WTC11 (cell line): ENCODE measurements at regions not wholly inside any gene's neighbourhood (a gene's known extent, or its start where the extent isn't known, plus 50 kb on each side); places are given as distances from the start of the nearest gene placed in this dataset.

Experiments used
- ATAC-seq: fragments of 200-7000 bp; cut with Tn5 transposase; 2 replicates; pipeline ENCODE4 v1.10.0; 2021; ENCODE audit warnings: mild to moderate bottlenecking, moderate library complexity
- CTCF ChIA-PET: fragments of 300-600 bp; sonication (Branson Sonifier 250); formaldehyde crosslinking; loops from one replicate; lab custom pipeline; 2021; ENCODE audit warnings: antibody characterized with exemption; lab: Charles Lee
- POLR2A ChIA-PET: fragments of 350-600 bp; sonication (Branson Sonifier 250); formaldehyde crosslinking; loops from one replicate; lab custom pipeline; 2021; ENCODE audit warnings: antibody characterized with exemption; lab: Charles Lee
- DNase-seq: peaks from one replicate; pipeline ENCODE4 v3.0.0; 2021; ENCODE audit warnings: low spot score
- H3K27ac Mint-ChIP-seq: 2 replicates; pipeline ENCODE4 v1.8.0; 2021; ENCODE audit warnings: mixed read lengths
- H3K27me3 Mint-ChIP-seq: 2 replicates; pipeline ENCODE4 v1.8.0; 2021; ENCODE audit warnings: low read depth, mild to moderate bottlenecking, moderate library complexity, mixed read lengths
- H3K36me3 Mint-ChIP-seq: 2 replicates; pipeline ENCODE4 v1.8.0; 2021; ENCODE audit warnings: mixed read lengths
- H3K4me1 Mint-ChIP-seq: 2 replicates; pipeline ENCODE4 v1.8.0; 2022; ENCODE audit warnings: mixed read lengths
- H3K4me3 Mint-ChIP-seq: 2 replicates; pipeline ENCODE4 v1.8.0; 2021; ENCODE audit warnings: mild to moderate bottlenecking, moderate library complexity, mixed read lengths
- H3K9me3 Mint-ChIP-seq: 2 replicates; pipeline ENCODE4 v1.8.0; 2021; ENCODE audit warnings: mixed read lengths
- CBFB ChIP-seq: sonication (generic); formaldehyde crosslinking; IDR thresholded peaks from 2 replicates; pipeline ENCODE4 v1.8.1; 2022; ENCODE audit warnings: mild to moderate bottlenecking, low read depth, missing genetic modification reagents
- ELF4 ChIP-seq: sonication (generic); formaldehyde crosslinking; IDR thresholded peaks from 2 replicates; pipeline ENCODE4 v1.8.1; 2022; ENCODE audit warnings: low read depth, mild to moderate bottlenecking, moderate library complexity, missing genetic modification reagents
- FOXK1 ChIP-seq: sonication (generic); formaldehyde crosslinking; IDR thresholded peaks from 2 replicates; pipeline ENCODE4 v1.8.0; 2022; ENCODE audit warnings: mild to moderate bottlenecking, moderate library complexity, missing genetic modification reagents
- GABPB1 ChIP-seq: sonication (generic); formaldehyde crosslinking; IDR thresholded peaks from 2 replicates; pipeline ENCODE4 v1.8.1; 2023; ENCODE audit warnings: mild to moderate bottlenecking, missing genetic modification reagents
- KAT7 ChIP-seq: sonication (generic); formaldehyde crosslinking; IDR thresholded peaks from 2 replicates; pipeline ENCODE4 v1.8.1; 2023; ENCODE audit warnings: missing genetic modification reagents, mild to moderate bottlenecking, borderline replicate concordance
- MXD4 ChIP-seq: fragments of 250-450 bp; sonication (Bioruptor Pico); IDR thresholded peaks from 2 replicates; pipeline ENCODE4 v1.8.0; 2021; ENCODE audit warnings: mild to moderate bottlenecking, moderate library complexity, borderline replicate concordance
- NR1H2 ChIP-seq: sonication (generic); formaldehyde crosslinking; IDR thresholded peaks from 2 replicates; pipeline ENCODE4 v1.9.0; 2021; ENCODE audit warnings: mild to moderate bottlenecking, moderate library complexity, missing genetic modification reagents
- NR3C1 ChIP-seq: sonication (generic); formaldehyde crosslinking; conservative IDR thresholded peaks from 2 replicates; pipeline ENCODE4 v1.8.1; 2023; ENCODE audit warnings: low read depth, mild to moderate bottlenecking, missing genetic modification reagents
- RORB ChIP-seq: fragments of 250-450 bp; sonication (Bioruptor Pico); IDR thresholded peaks from 2 replicates; pipeline ENCODE4 v1.9.0; 2021; ENCODE audit warnings: mild to moderate bottlenecking
- SOX15 ChIP-seq: fragments of 250-450 bp; sonication (Bioruptor Pico); IDR thresholded peaks from 2 replicates; pipeline ENCODE4 v1.9.0; 2021; ENCODE audit warnings: mild to moderate bottlenecking
- SP1 ChIP-seq: sonication (generic); formaldehyde crosslinking; conservative IDR thresholded peaks from 2 replicates; pipeline ENCODE4 v1.8.1; 2022; ENCODE audit warnings: missing genetic modification reagents
- ZNF219 ChIP-seq: sonication (generic); formaldehyde crosslinking; IDR thresholded peaks from 2 replicates; pipeline ENCODE4 v1.8.0; 2023; ENCODE audit warnings: missing genetic modification reagents, mild to moderate bottlenecking, borderline replicate concordance
- TF ChIP-seq, protein P1 (sequence below): fragments of 250-450 bp; sonication (Bioruptor Pico); IDR thresholded peaks from 2 replicates; pipeline ENCODE4 v1.9.0; 2021; ENCODE audit warnings: mild to moderate bottlenecking, borderline replicate concordance
- TF ChIP-seq, protein P2 (sequence below): sonication (generic); formaldehyde crosslinking; IDR thresholded peaks from 2 replicates; pipeline ENCODE4 v1.8.0; 2023; ENCODE audit warnings: missing genetic modification reagents, mild to moderate bottlenecking, borderline replicate concordance
- TF ChIP-seq, protein P3 (sequence below): fragments of 250-450 bp; sonication (Bioruptor Pico); IDR thresholded peaks from 2 replicates; pipeline ENCODE4 v1.9.0; 2021; ENCODE audit warnings: moderate library complexity, mild to moderate bottlenecking, inconsistent platforms, borderline replicate concordance
- TF ChIP-seq, protein P4 (sequence below): fragments of 200-600 bp; IDR thresholded peaks from 2 replicates; pipeline ENCODE4 v1.8.0; 2022; ENCODE audit warnings: antibody characterized with exemption
- TF ChIP-seq, protein P5 (sequence below): fragments of 250-450 bp; sonication (Bioruptor Pico); IDR thresholded peaks from 2 replicates; pipeline ENCODE4 v1.9.0; 2021; ENCODE audit warnings: mild to moderate bottlenecking
- TF ChIP-seq, protein P6 (sequence below): fragments of 250-450 bp; sonication (Bioruptor Pico); IDR thresholded peaks from 2 replicates; pipeline ENCODE4 v2.1.2; 2022; ENCODE audit warnings: mild to moderate bottlenecking, moderate library complexity

GRCh38 chr2:2674831-2675230 is 343.8 kb upstream of the MYT1L start (continued):
- TF ChIP-seq, protein P1, sequence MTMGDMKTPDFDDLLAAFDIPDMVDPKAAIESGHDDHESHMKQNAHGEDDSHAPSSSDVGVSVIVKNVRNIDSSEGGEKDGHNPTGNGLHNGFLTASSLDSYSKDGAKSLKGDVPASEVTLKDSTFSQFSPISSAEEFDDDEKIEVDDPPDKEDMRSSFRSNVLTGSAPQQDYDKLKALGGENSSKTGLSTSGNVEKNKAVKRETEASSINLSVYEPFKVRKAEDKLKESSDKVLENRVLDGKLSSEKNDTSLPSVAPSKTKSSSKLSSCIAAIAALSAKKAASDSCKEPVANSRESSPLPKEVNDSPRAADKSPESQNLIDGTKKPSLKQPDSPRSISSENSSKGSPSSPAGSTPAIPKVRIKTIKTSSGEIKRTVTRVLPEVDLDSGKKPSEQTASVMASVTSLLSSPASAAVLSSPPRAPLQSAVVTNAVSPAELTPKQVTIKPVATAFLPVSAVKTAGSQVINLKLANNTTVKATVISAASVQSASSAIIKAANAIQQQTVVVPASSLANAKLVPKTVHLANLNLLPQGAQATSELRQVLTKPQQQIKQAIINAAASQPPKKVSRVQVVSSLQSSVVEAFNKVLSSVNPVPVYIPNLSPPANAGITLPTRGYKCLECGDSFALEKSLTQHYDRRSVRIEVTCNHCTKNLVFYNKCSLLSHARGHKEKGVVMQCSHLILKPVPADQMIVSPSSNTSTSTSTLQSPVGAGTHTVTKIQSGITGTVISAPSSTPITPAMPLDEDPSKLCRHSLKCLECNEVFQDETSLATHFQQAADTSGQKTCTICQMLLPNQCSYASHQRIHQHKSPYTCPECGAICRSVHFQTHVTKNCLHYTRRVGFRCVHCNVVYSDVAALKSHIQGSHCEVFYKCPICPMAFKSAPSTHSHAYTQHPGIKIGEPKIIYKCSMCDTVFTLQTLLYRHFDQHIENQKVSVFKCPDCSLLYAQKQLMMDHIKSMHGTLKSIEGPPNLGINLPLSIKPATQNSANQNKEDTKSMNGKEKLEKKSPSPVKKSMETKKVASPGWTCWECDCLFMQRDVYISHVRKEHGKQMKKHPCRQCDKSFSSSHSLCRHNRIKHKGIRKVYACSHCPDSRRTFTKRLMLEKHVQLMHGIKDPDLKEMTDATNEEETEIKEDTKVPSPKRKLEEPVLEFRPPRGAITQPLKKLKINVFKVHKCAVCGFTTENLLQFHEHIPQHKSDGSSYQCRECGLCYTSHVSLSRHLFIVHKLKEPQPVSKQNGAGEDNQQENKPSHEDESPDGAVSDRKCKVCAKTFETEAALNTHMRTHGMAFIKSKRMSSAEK (CRISPR knock-in tag): no peak

DNA sequence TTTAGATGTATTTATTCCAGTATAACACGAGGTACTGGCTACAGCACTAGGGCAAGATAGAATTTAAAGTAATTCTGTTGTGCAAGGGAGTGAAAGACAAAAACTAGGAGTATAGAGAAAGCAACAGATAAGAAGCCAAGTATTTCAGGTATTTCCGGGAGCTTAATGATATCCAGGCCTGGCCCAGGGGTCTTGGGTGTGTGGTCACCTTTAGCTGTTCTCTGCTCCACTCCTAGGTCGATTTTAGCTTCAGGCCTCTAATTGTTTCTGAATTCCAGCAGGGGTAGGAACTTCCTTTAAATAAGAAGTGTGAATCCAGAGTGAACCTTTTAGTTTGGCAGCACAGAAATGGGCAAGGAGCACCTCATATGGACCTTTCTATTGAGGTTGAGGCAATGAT is 342.3 kb upstream of the MYT1L start:
- TF ChIP-seq RORB (CRISPR knock-in tag) (no peak), SP1 (CRISPR knock-in tag) (no peak), SOX15 (CRISPR knock-in tag) (no peak), GABPB1 (CRISPR knock-in tag) (no peak), KAT7 (no peak), FOXK1 (CRISPR knock-in tag) (no peak), NR1H2 (CRISPR knock-in tag) (no peak), ELF4 (CRISPR knock-in tag) (no peak), MXD4 (CRISPR knock-in tag) (no peak), NR3C1 (CRISPR knock-in tag) (no peak), ZNF219 (CRISPR knock-in tag) (no peak), CBFB (CRISPR knock-in tag) (no peak)
- TF ChIP-seq, protein P2, sequence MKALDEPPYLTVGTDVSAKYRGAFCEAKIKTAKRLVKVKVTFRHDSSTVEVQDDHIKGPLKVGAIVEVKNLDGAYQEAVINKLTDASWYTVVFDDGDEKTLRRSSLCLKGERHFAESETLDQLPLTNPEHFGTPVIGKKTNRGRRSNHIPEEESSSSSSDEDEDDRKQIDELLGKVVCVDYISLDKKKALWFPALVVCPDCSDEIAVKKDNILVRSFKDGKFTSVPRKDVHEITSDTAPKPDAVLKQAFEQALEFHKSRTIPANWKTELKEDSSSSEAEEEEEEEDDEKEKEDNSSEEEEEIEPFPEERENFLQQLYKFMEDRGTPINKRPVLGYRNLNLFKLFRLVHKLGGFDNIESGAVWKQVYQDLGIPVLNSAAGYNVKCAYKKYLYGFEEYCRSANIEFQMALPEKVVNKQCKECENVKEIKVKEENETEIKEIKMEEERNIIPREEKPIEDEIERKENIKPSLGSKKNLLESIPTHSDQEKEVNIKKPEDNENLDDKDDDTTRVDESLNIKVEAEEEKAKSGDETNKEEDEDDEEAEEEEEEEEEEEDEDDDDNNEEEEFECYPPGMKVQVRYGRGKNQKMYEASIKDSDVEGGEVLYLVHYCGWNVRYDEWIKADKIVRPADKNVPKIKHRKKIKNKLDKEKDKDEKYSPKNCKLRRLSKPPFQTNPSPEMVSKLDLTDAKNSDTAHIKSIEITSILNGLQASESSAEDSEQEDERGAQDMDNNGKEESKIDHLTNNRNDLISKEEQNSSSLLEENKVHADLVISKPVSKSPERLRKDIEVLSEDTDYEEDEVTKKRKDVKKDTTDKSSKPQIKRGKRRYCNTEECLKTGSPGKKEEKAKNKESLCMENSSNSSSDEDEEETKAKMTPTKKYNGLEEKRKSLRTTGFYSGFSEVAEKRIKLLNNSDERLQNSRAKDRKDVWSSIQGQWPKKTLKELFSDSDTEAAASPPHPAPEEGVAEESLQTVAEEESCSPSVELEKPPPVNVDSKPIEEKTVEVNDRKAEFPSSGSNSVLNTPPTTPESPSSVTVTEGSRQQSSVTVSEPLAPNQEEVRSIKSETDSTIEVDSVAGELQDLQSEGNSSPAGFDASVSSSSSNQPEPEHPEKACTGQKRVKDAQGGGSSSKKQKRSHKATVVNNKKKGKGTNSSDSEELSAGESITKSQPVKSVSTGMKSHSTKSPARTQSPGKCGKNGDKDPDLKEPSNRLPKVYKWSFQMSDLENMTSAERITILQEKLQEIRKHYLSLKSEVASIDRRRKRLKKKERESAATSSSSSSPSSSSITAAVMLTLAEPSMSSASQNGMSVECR (CRISPR knock-in tag): no peak
- TF ChIP-seq, protein P3, sequence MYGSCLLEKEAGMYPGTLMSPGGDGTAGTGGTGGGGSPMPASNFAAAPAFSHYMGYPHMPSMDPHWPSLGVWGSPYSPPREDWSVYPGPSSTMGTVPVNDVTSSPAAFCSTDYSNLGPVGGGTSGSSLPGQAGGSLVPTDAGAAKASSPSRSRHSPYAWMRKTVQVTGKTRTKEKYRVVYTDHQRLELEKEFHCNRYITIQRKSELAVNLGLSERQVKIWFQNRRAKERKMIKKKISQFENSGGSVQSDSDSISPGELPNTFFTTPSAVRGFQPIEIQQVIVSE (CRISPR knock-in tag): no peak
- TF ChIP-seq, protein P4, sequence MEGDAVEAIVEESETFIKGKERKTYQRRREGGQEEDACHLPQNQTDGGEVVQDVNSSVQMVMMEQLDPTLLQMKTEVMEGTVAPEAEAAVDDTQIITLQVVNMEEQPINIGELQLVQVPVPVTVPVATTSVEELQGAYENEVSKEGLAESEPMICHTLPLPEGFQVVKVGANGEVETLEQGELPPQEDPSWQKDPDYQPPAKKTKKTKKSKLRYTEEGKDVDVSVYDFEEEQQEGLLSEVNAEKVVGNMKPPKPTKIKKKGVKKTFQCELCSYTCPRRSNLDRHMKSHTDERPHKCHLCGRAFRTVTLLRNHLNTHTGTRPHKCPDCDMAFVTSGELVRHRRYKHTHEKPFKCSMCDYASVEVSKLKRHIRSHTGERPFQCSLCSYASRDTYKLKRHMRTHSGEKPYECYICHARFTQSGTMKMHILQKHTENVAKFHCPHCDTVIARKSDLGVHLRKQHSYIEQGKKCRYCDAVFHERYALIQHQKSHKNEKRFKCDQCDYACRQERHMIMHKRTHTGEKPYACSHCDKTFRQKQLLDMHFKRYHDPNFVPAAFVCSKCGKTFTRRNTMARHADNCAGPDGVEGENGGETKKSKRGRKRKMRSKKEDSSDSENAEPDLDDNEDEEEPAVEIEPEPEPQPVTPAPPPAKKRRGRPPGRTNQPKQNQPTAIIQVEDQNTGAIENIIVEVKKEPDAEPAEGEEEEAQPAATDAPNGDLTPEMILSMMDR: no peak
- TF ChIP-seq, protein P5, sequence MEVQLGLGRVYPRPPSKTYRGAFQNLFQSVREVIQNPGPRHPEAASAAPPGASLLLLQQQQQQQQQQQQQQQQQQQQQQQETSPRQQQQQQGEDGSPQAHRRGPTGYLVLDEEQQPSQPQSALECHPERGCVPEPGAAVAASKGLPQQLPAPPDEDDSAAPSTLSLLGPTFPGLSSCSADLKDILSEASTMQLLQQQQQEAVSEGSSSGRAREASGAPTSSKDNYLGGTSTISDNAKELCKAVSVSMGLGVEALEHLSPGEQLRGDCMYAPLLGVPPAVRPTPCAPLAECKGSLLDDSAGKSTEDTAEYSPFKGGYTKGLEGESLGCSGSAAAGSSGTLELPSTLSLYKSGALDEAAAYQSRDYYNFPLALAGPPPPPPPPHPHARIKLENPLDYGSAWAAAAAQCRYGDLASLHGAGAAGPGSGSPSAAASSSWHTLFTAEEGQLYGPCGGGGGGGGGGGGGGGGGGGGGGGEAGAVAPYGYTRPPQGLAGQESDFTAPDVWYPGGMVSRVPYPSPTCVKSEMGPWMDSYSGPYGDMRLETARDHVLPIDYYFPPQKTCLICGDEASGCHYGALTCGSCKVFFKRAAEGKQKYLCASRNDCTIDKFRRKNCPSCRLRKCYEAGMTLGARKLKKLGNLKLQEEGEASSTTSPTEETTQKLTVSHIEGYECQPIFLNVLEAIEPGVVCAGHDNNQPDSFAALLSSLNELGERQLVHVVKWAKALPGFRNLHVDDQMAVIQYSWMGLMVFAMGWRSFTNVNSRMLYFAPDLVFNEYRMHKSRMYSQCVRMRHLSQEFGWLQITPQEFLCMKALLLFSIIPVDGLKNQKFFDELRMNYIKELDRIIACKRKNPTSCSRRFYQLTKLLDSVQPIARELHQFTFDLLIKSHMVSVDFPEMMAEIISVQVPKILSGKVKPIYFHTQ (CRISPR knock-in tag): no peak
- TF ChIP-seq, protein P6, sequence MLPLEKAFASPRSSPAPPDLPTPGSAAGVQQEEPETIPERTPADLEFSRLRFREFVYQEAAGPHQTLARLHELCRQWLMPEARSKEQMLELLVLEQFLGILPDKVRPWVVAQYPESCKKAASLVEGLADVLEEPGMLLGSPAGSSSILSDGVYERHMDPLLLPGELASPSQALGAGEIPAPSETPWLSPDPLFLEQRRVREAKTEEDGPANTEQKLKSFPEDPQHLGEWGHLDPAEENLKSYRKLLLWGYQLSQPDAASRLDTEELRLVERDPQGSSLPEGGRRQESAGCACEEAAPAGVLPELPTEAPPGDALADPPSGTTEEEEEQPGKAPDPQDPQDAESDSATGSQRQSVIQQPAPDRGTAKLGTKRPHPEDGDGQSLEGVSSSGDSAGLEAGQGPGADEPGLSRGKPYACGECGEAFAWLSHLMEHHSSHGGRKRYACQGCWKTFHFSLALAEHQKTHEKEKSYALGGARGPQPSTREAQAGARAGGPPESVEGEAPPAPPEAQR: no peak
- TF ChIP-seq, all 79 proteins: peak for 0
- Mint-ChIP-seq H3K27ac (no peak overlapping the region), H3K9me3 (peaks cover 15% of the 10 kb centered on the region), H3K4me1 (peaks cover 29% of the 10 kb centered on the region), H3K27me3 (peaks cover 3% of the 10 kb centered on the region), H3K36me3 (no peaks in the 10 kb centered on the region; the same call in 1 of the 2 replicates), H3K4me3 (no peak overlapping the region)
- DNase-seq (no peak), ATAC-seq (peak; percentile 22; the same call in 1 of the 2 replicates)
- ChIA-PET CTCF (no interaction called here), POLR2A (no interaction called here)
